GM21528 (cell line): ENCODE measurements at regions not wholly inside any gene's neighbourhood (a gene's known extent, or its start where the extent isn't known, plus 50 kb on each side); places are given as distances from the start of the nearest gene placed in this dataset.
"Not testable (repeated sequence)": the region's sequence is repeated elsewhere in the genome, so short reads cannot be mapped to it uniquely, and the experiment has no call there.

Source experiments
- ATAC-seq: cut with Tn5 transposase; IDR thresholded peaks from one replicate; pipeline ENCODE4 v1.9.1; 2021; ENCODE audit warnings: mild to moderate bottlenecking, moderate library complexity; ENCODE audit not compliant: unreplicated experiment, low FRiP score

DNA sequence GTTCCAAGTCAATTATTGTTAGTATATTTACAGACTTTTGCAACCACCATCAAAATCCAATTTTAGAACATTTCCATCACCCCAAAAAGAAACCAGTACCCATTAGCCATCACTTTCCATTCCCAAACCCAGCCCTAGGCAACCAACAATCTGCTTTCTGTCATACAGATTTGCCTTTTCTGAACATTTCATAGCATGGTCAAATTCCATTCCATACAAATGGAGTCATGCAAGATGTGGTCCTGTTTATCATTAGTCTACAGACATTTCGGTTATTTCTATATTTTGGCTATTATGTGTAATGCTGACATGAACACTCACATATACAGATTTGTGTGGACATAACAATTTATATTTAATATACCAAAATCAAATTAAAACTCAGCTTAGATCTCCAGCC, 508.7 kb downstream of the ZNF674 start:
- ATAC-seq: no peak

DNA sequence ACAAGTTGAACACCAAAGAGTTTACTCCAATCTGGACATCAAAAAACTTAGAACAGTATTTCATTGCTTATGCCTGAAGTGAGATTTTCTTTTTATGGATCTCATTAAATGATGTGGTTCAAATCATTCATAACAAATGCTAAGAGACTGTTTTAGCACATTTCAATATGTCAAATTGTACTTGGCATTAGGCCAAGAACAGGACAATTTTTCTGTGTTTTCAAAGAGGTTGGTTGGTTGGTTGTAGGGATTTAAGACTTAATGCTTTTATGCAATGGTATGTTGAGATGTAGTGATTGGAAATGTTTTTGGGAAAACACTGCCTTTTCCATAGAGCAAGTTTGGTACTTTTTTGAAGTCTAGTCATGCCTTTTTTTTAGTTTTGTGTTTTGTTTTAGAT, 510.4 kb downstream of the ZNF674 start:
- ATAC-seq: no peak

DNA sequence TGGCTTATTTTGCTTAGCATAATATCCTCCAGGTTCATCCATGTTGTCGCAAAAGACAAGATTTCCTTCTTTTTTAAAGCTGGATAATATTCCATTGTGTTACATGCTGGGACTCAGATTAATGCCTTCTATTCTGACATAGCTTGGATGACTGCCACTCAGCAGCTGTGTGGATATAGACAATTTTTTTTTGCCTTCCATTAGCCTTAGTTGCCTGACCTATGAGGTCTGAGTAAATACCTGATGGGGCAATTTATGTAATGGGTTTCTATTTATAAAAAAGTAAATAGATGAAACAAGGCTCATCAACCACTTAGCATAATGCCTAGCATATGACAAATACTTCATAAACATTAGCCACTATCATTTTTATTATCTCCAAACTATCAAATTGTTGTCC, 515.4 kb downstream of the ZNF674 start:
- ATAC-seq: no peak

DNA sequence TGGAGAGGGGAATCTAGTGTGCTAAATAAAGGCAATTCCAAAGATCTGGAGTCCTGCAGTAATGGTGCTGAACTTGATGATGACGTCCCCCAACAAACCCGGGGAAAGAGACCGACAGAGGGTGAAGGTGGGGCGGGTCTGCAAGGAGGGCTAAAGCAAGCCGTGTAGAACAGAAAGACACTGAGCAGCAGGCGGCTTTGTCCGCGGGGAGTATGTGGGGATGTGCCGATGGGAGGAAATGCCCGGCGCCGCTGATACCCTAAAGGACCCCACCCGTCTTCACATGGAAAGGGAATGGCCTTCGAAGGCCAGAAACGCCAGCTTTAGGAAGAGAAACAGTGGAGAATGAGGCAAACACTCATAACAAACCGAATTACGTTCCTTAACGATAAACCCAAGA, 528.9 kb downstream of the ZNF674 start:
- ATAC-seq: no peak

DNA sequence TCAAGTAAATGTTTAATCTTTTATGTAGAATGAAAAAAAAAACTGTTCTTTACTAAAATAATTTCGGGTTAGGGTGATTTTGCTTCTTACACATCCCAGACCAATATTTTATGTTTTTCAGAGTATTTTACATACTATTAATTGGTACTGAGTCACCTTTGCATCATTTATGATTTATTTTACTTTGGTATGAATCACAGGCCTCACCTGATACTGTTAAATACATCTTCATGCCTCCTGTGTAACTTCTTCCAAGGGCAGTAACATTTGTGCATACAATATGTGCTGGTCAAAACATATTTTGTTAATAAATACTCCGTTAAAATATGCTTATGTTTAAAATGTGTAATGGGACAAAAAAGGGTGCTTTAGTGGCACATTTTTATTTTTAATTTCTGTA, 529.6 kb downstream of the ZNF674 start:
- no peak for ATAC-seq

DNA sequence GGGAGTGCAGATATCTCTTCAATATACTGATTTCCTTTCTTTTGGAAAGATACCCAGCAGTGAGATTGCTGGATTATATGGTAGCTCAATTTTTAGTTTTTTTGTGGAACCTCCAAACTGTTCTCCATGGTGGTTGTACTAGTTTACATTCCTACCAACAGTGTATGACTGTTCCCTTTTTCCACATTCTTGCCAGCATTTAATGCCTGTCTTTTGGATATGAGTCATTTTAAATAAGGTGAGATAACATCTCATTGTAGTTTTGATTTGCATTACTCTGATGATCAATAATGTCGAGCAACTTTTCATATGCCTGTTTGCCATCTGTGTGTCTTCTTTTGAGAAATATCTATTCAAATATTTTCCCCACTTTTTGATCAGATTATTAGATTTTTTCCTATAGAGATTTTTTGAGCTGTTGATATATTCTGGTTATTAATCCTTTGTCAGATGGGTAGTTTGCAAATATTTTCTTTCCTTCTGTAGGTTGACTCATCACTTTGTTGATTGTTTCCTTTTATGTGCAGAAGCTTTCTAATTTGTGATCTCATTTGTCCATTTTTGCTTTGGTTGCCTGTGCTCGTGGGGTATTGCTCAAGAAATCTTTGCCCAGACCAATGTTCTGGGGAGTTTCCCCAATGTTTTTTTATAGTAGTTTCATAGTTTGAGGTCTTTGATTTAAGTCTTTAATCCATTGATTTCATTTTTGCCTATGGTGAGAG, 552.7 kb downstream of the ZNF674 start:
- ATAC-seq: no peak

DNA sequence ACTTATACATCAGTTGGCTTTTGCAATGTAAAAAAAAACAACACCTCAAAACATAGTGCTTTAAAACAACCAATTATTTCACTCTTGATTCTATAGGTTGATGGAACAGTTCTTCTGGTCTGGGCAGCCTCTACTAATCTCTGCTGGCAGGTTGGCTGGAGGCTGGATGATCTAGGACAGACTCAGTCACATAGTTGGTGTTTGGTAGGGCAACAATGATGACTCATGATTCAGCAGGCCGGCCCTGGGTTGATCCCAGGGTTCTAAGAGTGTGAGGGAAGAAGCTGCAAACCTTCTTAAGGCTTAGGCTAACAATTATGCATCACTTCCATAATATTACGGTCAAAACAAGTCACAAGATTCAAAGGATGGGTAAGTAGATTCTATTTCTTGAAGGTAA, 558.2 kb downstream of the ZNF674 start:
- ATAC-seq: no peak

DNA sequence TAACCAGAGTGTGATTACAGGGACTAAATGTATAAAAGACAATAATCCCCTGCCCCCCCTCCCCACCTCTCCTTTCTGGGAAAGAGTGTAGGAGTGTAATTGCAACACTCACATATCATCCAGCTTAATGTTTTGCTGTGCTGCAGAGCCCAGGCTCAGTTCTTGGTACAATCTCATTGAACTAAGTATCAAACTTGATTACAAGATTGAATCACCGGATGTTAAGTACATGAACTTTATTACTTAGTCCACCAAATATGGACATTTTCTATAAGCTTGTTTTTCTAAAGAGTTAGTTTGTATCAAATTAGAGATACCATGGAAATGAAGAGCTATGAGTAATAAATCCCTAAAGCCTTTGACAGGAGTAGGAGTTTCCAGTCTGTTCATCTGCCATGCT, 559.1 kb downstream of the ZNF674 start:
- no peak for ATAC-seq

DNA sequence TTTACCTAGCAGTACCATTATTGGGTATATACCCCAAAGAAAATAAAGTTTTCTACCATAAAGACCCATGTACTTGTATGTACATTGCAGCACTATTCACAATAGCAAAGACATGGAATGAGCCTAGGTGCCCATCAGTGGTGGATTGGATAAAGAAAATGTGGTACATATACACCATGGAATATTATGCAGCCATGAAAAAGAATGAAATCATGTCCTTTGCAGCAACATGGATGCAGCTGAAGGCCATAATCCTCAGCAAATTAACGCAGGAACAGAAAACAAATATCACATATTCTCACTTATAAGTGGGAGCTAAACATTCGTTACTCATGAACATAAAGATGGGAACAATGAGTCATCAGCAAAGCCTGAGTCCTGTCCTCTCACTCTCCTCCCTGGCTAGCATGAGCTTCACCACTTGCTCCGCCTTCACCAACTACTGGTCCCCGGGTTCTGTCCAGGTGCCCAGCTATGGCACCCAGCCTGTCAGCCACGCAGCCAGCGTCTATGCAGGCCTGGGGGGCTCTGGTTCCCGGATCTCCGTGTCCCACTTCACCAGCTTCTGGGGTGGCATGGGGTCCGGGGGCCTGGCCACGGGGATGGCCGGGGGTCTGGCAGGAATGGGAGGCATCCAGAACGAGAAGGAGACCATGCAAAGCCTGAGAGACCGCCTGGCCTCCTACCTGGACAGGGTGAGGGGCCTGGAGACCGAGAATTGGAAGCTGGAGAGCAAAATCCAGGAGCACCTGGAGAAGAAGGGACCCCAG, 562.1 kb downstream of the ZNF674 start:
- ATAC-seq: not testable (repeated sequence)

DNA sequence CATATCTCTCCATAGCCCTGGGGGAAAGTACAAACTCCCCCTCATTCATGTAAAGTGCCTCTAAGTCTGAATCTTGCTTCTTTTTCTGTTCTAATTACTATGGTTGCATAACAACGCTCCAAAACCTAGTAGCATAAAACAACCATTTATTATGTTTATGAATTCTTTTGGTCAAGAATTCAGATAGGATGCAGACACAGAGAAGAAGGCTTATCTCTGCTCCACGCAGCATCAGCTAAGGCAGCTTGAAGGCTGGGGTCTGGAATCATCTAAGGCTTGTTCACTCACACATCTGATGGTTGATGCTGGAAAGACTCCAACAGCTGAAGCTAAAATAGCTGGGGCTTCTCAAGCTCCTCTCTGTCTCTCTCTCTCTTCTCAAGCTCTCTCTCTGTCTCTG, 564.5 kb downstream of the ZNF674 start:
- no peak for ATAC-seq

DNA sequence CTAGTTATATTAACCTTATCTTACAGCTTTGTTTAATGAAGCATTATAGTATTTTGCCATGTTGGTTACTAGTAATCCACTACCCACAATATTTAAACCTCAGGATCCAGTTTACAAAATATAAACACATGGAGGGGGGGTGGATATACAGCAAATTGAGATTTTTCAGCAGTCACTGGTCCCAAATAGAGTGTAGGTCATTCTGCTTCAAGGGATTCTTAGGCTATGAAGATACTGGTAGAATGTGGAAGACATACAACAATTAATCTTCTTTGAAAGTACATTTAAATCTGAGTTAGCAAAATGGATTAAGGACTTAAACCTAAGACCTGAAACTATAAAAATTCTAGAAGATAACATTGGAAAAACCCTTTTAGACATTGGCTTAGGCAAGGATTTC, 569.6 kb downstream of the ZNF674 start:
- no peak for ATAC-seq

DNA sequence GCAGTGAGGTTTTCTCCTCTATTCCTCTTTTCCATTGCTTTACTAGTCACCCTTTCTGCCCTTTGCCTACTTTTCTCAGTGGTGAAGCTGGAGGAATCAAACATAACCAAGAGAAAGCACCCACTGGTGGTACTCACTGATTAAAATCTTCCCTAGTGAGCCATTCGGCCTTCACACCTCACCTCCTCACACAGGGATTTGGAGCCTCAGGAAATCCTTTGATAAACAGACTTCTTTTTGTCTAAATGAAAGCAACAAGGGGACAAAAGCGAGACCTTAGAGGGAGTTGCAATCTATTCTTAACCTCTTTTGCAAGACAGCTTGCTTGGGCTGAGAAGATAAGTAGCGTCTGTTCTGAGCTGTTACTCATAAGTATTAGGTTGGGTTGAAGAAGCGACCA, 572.6 kb downstream of the ZNF674 start:
- no peak for ATAC-seq

DNA sequence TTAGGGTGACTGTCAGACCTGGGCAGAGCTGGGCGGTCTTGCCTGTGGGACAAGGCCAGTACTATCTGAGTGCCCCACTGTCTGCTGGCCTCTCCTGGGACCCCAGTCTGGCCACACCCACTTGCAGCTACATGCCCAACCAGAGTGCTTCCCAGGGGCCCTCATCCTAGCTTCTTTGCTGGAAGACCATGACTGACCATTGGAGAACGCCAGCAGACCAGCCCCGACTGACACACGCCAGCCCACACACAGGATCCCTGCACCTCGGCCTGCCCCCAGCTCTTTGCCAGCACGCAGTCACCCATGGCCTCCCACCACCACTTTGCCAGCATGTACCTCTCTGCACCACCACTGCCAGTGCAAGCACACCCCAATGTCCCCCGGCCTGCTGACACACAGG, 585.7 kb downstream of the ZNF674 start:
- no peak for ATAC-seq

DNA sequence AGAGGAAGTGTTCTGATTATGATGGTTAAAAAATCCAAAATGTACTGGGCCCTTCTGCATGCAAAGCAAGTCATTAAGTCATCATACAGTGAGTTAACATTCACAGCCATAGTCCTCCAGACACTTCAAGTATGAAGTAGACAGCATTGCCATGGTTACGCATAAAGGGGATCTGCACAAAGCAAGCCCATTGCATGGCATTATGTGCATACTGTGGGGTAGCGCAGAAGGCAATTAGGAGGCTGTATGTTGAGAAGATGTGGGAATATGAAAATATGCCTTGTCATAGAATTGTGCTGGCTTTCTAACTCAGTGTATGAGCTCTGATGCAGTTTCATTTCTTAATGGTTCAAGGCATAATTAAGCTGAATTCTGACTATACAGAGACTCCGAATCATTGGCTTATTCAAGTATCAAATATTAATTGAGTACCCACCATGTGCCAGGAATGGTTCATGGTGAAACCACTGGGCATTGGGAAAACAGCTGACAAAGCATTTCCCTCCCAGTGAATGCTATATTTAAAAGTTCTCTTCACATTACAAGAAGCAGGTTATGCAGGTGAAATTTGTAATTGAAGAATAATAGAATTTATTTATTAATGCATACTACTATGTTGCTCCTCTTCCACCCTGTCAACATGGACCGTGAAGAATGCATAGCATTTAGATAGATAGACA, 588.9 kb downstream of the ZNF674 start:
- ATAC-seq: no peak

DNA sequence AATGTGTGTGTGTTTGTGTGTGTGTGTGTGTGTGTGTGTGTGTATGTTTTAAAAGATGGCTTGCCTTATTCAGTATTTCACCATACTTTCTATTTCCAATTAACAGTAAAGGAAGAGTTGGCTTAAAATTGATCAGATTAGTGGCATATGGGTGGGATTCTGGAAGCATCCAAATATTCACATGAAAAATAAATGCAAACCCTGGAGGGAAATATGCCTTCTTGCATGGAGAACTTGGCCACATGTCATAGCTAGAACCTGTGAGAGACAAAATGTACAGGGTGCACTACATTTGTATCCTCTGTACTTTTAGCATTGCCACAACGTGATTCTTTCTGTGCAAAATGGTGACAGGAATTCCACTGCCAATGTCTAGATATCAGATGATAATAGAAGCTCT, 589.6 kb downstream of the ZNF674 start:
- ATAC-seq: no peak

DNA sequence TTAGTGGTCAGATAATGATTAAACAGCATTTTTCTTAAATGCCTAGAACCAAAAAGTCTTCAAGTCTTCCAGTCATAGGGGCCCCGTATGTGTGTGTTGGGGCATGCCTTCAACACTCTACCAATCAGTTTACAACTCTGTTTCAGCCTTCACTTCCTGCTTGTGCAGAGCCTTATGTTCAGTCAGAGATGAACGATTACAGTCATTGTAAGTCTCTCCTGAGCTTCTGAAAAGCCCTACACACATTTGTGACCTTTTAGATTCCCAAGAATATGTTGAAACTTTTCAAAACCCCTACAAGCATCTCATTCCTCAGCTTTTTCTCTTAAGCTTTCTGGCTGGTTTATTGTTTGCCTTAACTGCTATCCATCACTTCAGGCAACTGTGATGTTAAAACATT, 591.2 kb downstream of the ZNF674 start:
- no peak for ATAC-seq

DNA sequence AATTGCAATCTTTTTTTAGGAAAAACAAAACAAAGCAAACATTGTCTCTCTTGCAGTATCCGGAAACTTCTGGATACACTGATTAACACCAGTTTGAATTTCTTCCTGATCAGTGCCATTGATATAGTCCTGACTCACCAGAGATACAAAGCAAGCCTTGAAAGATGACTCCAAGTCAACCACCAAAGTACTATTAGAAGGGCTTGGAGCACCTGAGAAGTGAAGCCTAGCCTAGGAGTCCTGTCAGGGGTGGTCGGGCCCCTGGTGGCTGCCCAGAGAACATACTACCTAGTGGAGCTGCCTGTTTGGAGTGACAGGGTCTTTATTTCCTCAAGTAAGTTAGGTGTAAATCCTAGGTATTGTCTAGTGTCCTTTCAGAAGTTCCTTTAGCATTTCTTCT, 593.2 kb downstream of the ZNF674 start:
- ATAC-seq: no peak

DNA sequence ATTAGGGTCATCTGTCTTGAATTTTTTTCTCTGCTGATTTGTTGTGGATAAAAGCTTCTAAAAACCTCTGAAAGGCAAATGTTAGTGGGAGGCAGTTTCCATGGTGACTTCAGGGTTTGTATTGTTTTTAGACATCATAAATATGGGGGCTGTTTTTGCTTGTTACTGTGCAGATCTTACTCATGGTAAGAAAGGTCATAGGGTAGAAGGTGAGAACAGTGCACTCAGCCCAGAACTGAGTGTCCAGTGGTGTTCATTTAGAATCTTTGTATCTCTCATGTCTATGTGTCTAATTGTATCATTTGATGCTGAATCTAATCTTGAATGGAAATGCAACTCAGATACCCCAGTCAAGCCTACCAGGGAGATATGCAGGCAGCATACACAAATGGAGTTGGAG, 609.8 kb downstream of the ZNF674 start:
- no peak for ATAC-seq

DNA sequence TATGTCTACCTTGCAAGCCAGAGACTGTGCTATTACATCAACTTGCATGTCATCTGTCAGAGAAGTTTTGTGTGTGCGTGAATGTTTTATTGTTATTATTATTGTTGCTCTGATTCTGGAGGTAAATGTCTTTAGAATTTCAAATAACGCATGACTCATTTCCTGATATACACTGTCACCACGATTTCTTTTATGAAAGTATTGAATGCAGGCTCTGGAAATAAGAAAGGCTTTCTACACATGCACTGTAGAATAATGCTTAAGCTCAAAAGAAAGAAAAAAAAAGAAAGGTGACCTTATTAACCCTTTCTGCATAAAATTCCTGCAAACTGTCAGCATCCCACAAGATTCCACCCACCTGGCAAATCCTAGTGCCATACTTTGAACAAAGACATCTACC, 632.9 kb downstream of the ZNF674 start:
- ATAC-seq: no peak

DNA sequence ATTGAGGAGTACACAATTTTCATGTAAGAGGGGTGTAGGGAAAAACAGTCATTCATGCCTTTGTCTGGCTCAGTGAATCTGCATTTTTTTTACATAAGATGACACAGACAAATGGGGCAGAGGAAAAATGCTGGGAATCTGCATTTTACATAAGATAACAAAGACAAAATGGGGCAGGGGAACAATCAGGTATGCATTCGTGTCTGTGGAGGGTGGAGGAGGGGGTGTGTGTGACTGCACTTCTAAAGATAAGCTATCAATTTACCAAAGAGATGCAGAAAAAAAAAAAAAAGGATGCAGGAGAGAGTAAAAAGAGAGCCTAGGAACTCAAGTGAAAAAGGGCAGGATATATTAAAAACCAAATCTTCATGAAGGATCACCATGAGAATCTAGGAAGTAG, 637.4 kb downstream of the ZNF674 start:
- ATAC-seq: no peak

DNA sequence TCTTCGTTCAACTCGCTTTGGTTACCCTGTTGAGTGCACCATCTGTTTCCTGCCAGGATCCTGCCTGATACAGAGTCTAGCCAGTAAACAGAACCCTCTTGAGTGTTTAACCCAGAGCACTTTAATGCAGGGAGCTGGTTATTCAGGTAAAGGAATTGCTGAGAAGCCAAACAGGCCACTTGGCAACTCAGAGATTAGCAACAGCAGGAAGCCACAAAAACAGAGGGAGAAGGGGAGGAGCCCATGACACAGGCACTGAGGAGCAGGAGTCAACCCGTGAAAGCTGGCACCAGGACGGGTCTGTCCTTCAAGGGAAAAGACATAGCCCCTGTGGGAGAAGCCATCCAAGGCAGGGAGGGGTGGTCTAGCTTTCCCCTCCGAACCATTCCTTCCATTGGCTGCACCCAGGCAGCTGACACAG, 641.4 kb downstream of the ZNF674 start:
- ATAC-seq: no peak
